ENCODE measurements at regions not wholly inside any gene's neighbourhood (a gene's known extent, or its start where the extent isn't known, plus 50 kb on each side); places are given as distances from the start of the nearest gene placed in this dataset.
"Not testable (repeated sequence)": the region's sequence is repeated elsewhere in the genome, so short reads cannot be mapped to it uniquely, and the experiment has no call there.

DNA sequence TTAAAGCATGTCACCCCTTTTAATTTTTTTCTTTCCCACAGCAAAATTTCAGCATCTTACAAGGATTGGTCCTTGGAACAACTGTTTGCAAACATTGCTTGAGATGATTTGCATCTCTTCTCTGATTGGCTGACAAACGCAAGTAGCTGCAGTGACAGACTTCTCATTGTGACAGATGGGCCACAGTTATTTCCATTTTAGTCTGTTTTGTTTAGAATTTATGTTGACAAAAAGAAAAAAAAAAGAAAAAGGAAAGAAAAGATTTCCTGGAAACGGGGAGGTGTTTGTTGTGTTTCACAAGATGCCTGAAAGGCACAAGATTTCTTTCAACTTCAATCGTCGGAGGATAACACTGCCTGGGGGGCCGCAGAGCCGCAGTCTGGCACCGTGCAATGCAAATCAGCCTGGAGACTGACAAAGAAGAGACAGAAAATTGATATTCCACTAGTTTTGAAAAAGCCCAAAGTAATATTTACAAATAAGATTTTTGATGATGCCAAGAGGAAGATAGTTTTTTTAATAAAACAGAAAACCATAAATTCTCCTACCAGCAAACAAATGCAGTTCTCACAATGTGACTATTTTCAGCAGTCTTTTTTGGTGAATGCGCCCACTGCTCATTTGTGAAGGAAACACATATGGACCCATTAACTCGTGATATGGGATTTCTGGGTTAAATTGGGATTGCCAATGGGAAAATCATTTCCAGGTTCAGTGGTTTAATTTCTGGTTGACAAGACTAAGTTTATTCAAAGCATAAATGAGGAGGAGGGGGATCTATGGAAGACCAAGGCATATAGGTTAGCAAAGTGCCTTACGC lies 296.2 kb upstream of the SMIM21 start:
- DNase-seq, result no peak

DNA sequence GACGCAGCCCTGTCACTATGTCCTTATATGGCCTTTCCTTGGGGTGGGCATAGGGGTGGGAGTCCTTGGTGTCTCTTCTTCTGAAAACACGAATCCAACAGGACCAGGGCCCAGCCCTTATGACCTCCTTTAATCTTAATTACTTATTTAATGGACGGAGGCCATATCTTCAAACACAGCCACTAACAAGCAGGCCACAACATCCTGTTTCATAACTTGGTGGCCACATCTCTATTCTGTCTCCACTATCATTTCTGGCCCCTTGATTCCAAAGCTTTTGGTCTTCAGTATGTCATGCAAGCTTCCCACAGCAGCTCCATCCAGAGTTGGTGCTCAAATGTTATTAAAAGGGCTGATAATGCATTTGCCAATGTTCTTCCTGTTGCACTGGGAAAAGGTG lies 287.3 kb upstream of the SMIM21 start:
- DNase-seq, result no peak

DNA sequence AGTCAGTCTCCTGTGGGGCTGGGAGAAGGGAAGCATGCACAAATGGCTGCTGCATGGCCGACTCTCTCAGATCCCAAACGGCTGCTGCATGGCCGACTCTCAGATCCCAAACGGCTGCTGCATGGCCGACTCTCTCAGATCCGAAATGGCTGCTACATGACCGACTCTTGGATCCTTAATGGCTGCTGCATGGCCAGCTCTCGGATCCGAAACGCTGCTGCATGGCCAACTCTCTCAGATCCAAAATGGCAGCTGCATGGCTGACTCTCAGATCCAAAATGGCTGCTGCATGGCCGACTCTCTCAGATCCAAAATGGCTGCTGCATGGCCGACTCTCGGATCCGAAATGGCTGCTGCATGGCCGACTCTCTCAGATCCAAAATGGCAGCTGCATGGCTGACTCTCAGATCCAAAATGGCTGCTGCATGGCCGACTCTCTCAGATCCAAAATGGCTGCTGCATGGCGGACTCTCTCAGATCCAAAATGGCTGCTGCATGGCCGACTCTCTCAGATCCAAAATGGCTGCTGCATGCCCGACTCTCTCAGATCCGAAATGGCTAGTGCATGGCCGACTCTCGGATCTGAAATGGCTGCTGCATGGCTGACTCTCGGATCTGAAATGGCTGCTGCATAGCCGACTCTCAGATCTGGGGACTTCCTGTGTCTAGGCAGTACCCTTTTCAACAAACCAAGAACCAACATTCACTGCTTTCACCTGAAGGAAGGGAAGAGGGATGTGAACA lies 284.8 kb upstream of the SMIM21 start:
- DNase-seq, result not testable (repeated sequence)

DNA sequence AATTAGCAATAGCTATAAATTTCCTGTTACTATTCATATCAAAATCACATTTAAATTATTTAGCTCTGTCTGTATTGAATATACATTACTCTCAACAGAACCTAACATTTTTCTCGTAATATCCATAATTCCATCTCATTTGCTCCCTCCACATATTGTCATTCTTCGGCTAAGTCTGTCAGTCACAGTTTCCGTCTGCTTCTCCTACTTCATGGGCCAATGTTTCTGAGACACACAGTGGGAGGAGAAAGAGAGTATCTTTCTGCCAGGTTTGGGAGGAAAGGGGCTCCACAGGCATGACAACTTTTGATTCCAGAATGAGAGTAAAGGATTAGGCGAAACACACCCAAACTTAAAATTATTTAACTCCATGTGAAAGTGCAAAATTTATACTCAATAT lies 273.1 kb upstream of the SMIM21 start:
- no peak for DNase-seq

- no peak for DNase-seq
These were observed 271.4 kb upstream of the SMIM21 start for GRCh38 chr18:75698861-75699260.

GRCh38 chr18:75697493-75697892 lies 270.0 kb upstream of the SMIM21 start:
- DNase-seq, result no peak

DNA sequence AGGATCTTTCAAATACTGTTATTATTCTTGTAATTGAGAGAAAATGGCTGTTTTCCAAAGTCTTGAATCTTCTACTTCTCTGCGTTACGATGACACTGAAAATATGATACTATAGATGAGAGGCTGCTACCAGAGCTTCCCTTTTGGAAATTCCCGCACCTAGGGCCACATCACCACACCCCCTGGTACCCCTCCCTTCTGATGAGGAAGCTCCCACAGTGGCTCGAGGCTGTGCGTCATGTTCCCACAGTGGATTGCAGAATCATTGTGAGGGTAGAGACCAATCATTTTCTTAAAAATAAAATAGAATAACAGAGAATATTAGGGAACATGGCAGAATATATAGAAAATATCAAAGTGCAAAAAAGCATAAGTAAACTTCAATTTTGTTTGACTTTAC lies 268.9 kb upstream of the SMIM21 start:
- no peak for DNase-seq

- no peak for DNase-seq
These were observed 266.8 kb upstream of the SMIM21 start for GRCh38 chr18:75694292-75694691.

- DNase-seq, result no peak
These were observed 264.0 kb upstream of the SMIM21 start for GRCh38 chr18:75691483-75691882.

GRCh38 chr18:75690283-75690682 lies 262.8 kb upstream of the SMIM21 start:
- DNase-seq, result not testable (repeated sequence)

- no peak for DNase-seq
These were observed 260.1 kb upstream of the SMIM21 start for GRCh38 chr18:75687626-75688025.

DNA sequence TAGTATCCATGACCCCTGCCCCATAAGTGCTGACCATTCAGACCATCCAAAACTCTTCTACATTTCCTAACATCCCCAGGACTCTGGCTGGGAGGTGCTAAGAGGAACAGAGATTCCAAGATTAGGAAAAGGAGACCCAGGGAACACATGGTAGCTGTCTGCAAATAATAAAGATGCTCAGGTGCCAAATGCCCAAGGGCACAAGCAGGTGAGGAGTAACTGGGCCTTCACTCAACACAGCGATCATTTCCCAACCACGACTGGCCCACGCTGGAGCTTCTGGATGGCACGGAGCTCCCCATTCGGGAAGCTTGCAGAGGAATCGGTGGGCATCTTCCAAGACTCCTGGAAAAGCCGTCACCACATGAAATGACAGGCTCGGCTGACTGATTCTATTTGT lies 255.9 kb upstream of the SMIM21 start:
- no peak for DNase-seq

DNA sequence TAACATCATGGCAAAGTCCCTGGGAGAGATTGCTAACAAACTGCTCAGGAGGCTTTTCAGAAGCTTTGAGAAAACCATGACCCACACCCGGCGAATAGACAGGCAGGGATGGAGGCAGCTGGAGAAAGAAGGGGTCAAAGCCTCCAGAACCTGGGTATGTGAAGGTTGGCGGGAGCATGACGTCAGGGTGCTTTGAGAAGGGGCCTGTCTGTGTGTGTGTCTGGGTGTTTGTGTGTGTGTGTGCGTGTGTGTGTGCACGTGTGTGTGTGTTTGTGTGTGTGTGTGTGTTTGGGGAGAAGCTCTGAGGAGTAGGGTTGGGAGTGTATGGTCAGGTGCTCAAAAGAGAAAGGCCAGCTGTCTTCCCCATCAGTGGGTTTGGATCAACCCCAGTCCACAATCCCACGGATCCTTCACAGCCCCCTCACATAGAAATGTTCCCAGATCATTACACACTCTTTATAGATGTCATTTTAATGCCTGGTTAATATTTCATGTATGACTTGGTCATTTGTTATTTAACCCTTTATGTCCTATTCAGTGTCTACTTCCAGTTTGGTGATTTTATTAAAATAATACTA lies 254.1 kb upstream of the SMIM21 start:
- DNase-seq, result no peak

GRCh38 chr18:75679331-75679730 lies 251.8 kb upstream of the SMIM21 start:
- no peak for DNase-seq

GRCh38 chr18:75678627-75679026 lies 251.1 kb upstream of the SMIM21 start:
- DNase-seq, result no peak

DNA sequence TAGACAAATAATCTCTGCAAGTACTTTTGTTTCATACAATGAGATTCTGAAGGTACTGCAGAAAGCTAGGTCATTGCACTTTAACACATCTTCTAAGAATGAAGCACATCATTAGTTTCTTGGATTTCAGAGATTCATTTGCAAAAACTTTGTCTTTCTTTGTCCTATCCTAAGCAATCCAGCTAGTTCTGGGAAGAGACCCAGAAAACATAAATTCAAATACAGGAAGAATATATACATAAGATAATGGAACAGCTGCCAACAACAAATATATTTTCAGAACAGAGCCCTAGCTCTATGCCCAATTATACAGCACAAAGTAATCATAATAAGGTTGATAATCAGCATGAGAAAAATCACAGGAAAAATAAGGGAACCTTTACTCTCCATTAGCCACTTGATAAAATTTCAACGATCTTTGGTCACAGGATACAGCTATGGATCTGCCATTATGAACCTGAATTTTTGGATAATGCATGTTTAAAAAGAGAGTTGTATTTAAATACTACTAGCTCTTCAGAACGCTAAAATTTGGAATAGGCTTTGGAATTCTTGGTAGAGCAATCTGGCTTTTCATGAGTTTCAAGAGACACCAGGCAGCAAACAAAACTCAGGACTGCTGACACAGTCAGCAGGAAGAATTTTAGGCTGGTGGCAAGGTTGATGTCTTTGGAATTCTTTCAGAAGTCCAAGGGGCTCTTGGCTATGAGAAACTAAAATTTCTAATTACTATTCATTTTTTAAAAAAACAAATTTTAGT lies 250.4 kb upstream of the SMIM21 start:
- DNase-seq, result no peak

- DNase-seq, result no peak
These were observed 233.4 kb upstream of the SMIM21 start for GRCh38 chr18:75660932-75661331.

DNA sequence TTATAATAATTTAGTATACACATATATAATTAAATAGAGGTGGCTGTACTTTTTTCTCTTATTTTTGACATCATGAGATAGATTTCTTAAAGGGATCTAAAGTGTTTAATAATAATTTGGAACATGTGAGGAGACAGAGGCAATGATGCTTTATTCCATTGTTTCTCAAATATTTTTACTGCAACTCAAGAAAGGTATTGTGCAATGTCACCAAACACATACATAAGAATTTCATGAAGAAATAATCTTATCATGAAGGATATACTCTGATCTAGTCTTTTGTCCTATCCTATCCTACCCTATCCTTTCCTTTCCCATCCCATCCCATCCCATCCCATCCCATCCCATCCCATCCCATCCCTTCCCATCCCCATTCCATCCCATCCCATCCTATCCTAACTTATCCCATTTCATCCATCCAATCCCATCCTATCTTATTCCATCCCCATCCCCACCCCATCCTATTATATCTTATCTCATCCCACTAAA lies 232.1 kb upstream of the SMIM21 start:
- no peak for DNase-seq

DNA sequence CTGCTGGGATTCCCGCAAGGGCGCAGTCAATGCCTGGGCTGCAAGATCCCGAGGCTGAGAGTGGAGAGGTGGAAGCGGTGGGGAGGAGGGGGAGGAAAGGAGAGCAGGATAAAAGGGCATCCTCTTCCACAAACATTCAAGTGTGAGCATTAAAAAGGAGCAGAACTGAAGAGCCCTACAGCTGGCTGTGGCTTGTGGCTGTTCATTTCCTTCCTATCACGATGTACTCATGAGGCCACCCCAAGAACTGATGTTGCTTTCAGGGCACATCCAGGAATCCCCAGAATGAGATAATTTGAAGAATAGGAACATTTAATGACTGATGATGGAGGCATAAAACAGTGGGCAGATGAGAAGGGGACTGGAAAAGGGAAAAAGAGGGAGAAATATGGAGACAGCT lies 230.8 kb upstream of the SMIM21 start:
- DNase-seq, result no peak

DNA sequence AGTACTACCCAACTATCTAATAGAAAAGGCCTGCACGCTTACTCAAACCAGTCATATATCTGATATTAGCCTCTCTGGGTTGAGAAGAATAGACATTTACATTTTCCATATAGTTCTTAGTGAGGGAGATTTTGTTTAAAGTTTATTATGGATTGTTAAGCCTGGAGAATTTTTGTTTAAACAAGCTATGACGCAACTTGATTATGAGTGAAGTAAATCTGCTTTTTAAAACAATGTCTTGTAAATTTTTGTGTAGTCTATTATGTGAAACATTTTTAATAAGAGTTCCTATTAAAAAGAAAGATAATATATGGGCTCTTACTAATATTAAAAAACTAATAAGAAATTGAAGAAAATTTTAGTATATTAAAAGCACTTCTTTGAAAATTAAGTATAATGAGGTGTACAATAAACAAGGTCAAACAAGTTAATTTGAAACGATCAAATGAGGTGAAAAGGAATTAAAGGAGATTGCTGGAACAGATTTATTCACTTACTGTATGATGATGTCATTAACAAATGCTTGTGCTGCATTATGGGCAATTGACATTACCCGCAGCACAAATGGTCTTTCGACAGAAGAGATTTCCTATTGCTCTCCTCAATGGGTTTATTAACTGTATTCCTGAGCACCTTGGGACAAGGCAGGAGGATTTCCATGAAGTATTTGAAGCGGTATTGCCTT lies 229.2 kb upstream of the SMIM21 start:
- DNase-seq, result no peak

GRCh38 chr18:75656035-75656434 lies 228.5 kb upstream of the SMIM21 start:
- DNase-seq, result no peak
